GM12878 (cell line): ENCODE measurements at regions not wholly inside any gene's neighbourhood (a gene's known extent, or its start where the extent isn't known, plus 50 kb on each side); places are given as distances from the start of the nearest gene placed in this dataset.

Experiments
- NR2C2 ChIP-seq: IDR thresholded peaks from 2 replicates; pipeline ENCODE4 v1.6.1; 2011; ENCODE audit warnings: borderline replicate concordance, low read depth; ENCODE audit not compliant: control insufficient read depth, insufficient read length
- SRF ChIP-seq, 2 experiments: IDR thresholded peaks; 2 replicates each; pipeline ENCODE4 v1.6.1; 2011; ENCODE audit warnings: low read depth in 2 of 2, low read length in 2 of 2, mild to moderate bottlenecking in 1 of 2, moderate library complexity in 1 of 2
- TARDBP ChIP-seq: IDR thresholded peaks from 2 replicates; pipeline ENCODE4 v1.6.1; 2016; ENCODE audit warnings: borderline replicate concordance
- TF ChIP-seq, protein P1 (sequence below): IDR thresholded peaks from 2 replicates; pipeline ENCODE4 v1.6.1; 2011; ENCODE audit warnings: borderline replicate concordance, low read depth, mild to moderate bottlenecking, moderate library complexity, low read length; ENCODE audit not compliant: insufficient read depth, poor library complexity, severe bottlenecking
- TF ChIP-seq, protein P2 (sequence below), 3 experiments: IDR thresholded peaks in 2 of 3; conservative IDR thresholded peaks in 1 of 3; 2 replicates each; pipeline ENCODE4 v1.5.1; 2011; ENCODE audit warnings: low read depth in 3 of 3, low read length in 3 of 3, mild to moderate bottlenecking in 3 of 3, control low read depth in 2 of 3, moderate library complexity in 2 of 3, inconsistent platforms in 1 of 3, mixed read lengths in 1 of 3; ENCODE audit not compliant: control insufficient read depth in 2 of 3, insufficient read depth in 1 of 3; ENCODE audit errors: extremely low read depth in 1 of 3

DNA sequence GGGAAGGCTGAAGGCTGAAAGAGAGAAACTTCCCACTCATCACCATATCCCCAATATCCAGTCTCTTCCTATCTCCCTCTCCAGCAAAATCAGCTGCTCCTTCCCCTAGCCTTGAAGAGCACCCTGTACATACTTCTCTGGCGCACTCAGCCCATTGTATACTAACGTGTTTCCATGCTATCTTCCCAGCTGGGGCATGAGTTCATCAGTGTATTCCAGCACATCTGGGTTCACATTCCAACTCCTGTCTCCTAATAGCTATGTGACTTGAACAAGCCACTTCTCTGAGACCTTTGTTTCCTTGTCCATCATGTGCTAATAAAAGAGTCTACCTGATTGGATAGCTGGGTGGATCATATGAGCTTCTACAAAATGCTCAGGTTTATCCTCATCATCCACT, 51.1 kb upstream of the OLIG2 start:
- TF ChIP-seq NR2C2 (no peak), TARDBP (no peak), SRF (IDR thresholded peaks at IDR 0.05; ENCODE audit: low read depth in 2 of 2, low read length in 2 of 2) (no peak)
- TF ChIP-seq, protein P1, sequence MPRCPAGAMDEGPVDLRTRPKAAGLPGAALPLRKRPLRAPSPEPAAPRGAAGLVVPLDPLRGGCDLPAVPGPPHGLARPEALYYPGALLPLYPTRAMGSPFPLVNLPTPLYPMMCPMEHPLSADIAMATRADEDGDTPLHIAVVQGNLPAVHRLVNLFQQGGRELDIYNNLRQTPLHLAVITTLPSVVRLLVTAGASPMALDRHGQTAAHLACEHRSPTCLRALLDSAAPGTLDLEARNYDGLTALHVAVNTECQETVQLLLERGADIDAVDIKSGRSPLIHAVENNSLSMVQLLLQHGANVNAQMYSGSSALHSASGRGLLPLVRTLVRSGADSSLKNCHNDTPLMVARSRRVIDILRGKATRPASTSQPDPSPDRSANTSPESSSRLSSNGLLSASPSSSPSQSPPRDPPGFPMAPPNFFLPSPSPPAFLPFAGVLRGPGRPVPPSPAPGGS, result no peak
- TF ChIP-seq, protein P2, sequence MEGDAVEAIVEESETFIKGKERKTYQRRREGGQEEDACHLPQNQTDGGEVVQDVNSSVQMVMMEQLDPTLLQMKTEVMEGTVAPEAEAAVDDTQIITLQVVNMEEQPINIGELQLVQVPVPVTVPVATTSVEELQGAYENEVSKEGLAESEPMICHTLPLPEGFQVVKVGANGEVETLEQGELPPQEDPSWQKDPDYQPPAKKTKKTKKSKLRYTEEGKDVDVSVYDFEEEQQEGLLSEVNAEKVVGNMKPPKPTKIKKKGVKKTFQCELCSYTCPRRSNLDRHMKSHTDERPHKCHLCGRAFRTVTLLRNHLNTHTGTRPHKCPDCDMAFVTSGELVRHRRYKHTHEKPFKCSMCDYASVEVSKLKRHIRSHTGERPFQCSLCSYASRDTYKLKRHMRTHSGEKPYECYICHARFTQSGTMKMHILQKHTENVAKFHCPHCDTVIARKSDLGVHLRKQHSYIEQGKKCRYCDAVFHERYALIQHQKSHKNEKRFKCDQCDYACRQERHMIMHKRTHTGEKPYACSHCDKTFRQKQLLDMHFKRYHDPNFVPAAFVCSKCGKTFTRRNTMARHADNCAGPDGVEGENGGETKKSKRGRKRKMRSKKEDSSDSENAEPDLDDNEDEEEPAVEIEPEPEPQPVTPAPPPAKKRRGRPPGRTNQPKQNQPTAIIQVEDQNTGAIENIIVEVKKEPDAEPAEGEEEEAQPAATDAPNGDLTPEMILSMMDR (IDR thresholded peaks at IDR 0.05 in 2 of 3, conservative IDR thresholded peaks at IDR 0.05 in 1 of 3; ENCODE audit: control insufficient read depth in 2 of 3, extremely low read depth in 1 of 3, insufficient read depth in 1 of 3, low read depth in 3 of 3, low read length in 3 of 3), result no peak
